ENCODE measurements at regions not wholly inside any gene's neighbourhood (a gene's known extent, or its start where the extent isn't known, plus 50 kb on each side); places are given as distances from the start of the nearest gene placed in this dataset.

DNA sequence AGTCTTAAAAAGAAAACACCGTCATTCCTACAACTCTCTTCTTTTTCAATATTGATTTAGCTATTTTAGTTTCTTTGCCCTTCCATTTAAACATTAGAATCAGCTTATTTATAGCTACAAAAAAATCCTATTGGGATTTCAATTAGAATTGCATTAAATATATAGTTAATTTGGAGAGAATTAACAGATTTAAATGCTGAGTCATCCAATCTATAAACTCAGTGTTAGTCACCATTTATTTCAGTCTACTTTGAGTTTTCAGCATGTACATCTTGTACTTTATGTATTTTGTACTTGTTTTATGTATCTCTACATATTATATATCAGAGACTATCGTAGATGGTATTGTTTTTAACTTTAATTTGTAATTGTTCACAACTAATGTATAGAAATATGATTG lies 460.0 kb downstream of the KCNH5 start:
- no peak for DNase-seq

DNA sequence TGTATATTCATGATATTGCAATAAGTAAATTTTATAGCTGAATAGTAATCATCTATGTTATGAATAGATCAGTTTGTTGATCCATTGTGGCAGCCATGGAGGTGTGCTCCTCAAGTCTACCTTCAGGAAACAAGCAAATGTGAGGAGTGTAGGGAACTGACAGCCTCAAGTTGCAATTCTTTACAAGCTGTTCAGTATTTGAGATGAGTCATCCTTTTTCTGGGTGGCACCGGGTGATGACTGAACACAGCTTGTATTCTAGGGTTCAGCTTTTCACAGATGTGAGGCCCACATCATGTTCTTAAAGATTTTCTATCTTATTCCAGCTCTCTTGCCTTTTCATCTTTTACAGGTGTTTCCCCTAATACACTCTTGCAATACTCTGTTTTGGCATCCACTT lies 452.4 kb downstream of the KCNH5 start:
- DNase-seq: no peak

DNA sequence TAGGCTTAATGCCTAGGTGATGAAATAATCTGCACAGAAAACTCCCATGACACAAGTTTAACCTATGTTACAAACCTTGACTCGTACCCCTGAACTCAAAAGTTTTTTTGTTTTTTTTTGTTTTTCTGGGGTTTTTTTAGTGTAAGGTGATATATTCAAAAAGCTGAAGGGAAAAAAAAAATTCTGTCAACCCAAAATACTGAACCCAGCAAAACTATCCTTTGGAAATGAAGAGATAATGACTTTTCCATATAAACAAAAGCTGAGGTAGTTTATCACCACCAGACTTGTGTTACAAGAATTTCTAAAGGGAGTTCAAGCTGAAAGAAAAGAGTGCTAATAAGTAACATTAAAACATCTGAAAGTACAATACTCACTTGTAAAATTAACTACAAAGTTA lies 448.1 kb downstream of the KCNH5 start:
- no peak for DNase-seq

DNA sequence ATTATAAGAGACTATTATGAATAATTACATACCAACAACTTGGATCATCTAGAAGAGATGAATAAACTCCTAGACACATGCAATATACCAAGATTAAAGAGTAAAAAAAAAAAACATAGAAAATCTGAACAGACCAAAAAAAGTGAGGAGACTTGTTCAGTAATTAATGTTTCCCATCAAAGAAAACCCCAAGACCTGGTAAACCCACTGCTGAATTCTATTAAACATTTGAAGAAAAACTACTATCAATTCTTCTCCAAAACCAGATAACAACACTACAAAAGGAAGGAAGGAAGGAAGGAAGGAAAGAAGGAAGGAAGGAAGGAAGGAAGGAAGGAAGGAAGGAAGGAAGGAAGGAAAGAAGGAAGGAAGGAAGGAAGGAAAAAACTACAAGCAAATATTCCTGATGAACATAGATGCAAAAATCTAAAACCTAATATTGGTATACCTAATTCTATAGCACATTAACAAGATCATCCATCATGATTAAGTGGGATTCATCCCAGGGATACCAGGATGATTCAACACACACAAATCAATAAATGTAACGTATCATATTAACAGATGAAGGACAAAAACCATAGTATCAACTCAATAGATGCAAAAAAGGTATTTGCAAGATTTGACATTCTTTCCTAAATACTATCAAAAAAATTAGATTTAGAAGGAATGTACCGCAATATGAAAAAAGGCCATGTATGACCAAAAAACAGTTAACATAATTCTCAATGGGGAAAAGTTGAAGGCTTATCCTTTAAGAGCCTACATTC lies 445.5 kb downstream of the KCNH5 start:
- DNase-seq: no peak

DNA sequence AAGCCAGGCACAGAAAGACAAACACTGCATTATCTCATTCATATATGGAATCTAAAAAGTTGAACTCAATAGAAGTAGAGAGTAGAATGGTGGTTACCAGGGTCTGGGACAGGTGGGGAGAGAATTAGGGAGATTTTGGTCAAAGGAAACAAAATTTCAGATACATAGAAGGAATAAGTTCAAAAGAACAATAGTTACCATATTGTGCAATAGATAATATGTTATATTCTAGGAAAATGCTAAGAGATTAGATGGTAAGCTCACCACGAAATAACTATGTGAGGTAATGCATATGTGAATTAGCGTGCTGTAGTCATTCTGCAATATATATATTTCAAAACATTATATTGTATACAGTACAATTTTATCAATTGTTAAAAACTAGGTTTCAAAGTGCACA lies 442.5 kb downstream of the KCNH5 start:
- no peak for DNase-seq

DNA sequence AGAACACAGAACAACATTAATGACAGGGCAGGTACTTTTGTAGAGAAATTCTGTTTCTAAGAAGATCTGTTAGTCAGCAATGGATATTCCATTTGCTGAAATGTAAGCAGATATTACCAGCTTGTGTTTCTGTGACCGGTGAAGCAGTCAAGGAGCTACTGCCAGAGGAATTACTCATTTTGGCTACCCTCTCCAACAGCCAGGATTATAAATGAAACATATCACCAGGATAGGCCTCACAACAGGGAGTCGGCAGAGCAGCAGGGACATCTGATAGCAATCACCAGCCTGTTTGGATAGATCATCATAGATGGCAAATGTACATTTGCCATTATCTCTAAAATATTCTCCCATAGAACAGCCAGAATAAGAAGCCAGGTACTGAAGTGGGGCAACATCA lies 440.7 kb downstream of the KCNH5 start:
- no peak for DNase-seq

DNA sequence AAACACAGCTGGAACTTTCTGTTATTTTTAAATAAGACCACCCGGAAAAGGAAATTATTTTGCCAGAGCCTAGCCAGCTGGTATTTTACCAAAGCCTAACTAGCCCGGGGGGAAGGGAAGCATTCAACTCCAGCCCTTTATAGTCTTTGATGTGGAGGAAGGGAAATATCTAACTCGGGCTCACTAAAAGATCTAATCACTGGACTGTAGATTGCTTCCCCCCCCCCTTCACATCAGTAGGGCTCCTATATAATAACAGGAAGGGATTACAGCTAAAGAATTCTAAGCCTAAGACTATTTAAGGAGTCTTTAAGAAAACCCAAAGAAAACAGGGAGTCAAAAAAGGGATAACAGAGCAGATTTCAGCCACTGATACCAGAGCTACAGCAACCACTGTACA lies 431.1 kb downstream of the KCNH5 start:
- DNase-seq: no peak

DNA sequence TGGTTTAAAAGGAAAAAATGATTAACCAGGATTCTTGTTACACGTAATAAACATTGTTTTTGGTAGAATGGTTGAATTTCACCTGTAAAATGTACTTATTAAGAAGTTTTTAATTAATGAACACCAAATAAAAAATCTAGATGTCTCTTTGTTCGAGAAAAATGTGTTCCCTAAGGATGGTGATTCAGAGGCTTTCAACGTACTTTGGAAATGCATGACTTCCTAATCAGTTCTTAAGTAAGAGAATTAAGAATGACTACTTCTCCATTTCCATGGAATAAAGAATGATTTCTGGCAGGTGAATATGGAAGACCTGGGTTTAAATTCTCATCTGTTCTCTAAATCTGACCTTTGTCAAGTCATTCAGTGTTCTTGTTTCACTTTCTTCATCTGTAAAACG lies 428.6 kb downstream of the KCNH5 start:
- no peak for DNase-seq

DNA sequence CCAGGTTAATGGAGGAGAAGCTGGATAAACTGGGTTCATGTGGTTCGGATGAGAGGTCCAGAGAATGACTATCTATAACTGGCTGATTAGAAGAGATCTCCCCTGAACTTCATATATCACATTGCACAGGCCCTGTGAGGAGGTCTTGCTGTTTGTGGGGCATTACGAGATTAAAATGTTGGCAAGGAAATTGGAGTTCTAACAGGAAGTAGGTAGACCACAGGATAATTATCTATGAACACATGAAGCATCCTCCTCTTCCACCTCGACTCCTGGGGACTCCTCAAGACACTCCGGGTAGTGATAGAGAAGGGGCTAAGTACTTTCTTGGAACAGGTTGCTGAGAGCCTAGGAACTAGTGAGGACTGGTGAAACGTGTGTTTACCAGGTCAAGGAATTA lies 418.8 kb downstream of the KCNH5 start:
- DNase-seq: no peak

DNA sequence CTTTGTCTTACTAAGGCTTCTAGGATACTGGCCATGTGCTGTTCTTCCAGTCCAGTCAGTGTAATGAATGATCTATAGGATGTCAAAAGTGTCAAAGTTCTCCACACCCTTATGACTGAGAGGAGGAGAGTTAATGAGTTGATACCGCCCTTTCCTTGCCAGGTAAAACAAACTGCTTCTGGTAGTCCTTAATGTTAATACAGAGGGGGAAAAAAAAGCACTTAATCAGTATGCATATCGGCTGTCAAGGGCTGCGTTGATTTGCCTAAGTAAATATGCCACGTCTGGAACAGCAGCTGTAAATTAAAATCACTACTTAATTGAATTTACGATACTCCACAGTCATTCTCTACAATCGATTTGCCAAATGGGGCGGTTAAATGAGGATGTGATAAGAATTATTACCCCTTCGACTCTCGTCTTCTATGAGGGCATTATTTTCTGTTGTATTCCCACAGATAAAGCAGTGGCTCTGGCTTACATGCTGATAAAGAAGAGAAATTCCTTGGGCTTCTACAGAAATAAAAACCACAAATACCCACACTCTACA lies 416.0 kb downstream of the KCNH5 start:
- DNase-seq: no peak

DNA sequence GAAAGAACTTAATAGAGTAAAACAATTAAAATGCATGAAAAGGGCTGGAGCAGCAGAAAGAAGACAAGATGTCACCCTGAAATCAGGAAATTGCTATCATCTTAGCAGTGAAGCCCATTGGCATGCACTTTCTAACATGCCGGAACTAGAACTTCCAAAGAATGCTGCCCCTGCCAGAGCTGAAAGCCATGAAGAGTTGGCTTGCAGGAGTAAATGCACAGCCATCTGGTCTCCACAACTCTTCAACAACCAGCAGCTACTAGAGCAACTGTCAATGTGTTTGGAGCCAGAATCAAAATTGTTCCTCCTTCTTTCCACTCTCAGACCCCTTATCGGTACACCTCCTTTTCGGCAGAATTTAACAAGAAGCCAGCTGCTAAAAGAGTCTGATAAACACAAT lies 414.1 kb downstream of the KCNH5 start:
- DNase-seq: no peak

DNA sequence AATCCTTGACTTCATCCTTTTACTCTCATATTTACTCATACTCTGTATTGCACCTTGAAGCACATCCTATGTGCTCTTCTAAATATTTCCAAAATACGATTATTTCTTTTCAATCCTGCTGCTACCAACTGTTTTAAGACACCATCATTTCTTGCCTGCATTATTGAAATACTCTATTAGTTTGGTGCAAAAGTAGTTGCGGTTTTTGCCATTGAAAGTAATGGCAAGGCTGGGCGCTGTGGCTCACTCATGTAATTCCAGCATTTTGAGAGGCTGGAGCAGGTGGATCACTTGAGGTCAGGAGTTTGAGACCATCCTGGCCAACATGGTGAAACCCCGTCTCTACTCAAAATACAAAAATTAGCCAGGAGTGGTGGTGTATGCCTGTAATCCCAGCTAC lies 412.5 kb downstream of the KCNH5 start:
- DNase-seq: no peak

DNA sequence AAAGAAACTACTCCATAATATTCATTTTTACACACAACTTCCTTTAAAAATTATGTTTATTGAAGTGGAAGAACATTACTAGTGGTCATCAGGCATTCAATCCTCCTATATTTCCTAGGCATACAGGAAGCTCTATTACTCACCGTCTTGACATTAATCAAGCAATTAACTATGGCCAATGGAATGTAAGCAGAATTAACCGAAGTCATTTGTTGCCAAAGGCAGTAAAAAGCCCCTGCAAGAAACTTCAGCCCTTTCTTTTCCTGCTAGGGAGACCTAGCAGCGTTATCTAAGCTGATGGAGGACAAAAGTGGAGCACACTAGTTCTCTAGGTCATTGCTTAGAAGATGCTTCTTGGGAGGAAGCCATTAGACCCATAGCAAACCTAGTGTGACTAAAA lies 399.6 kb downstream of the KCNH5 start:
- no peak for DNase-seq

All from C1 segment of cervical spinal cord (tissue), 14 donors.